ENCODE measurements at regions not wholly inside any gene's neighbourhood (a gene's known extent, or its start where the extent isn't known, plus 50 kb on each side); places are given as distances from the start of the nearest gene placed in this dataset.

GRCh38 chr20:37590938-37591490, 63.3 kb upstream of the BLCAP start:
- peaks cover 1 to 13% (median 12%) of the 10 kb centered on the region in 3 donors for H3K27me3 ChIP-seq
- H3K36me3 ChIP-seq = no peaks in the 10 kb centered on the region
- no peaks in the 10 kb centered on the region for H3K9me3 ChIP-seq
- ATAC-seq (no peak), DNase-seq (no peak)
- no peaks in the 10 kb centered on the region for H3K4me1 ChIP-seq
- intact Hi-C loops (cut with DNase I; ENCODE audit: low total_unique reads) (no loop called here), in situ Hi-C loops (cut with MboI; ENCODE audit: low sequenced_read_pairs in 4 of 4) (loop anchor here in 1 of 4 donors (25.0 kb wide), 1 partner anchor 596 kb away; no protein-coding TSS in a partner anchor)
- H3K4me3 ChIP-seq = no peak overlapping the region
- TF ChIP-seq CTCF (IDR thresholded peaks at IDR 0.05 in 4 of 5, conservative IDR thresholded peaks at IDR 0.05 in 1 of 5) (no peak), POLR2A (IDR thresholded peaks at IDR 0.05) (no peak)
- H3K27ac ChIP-seq = no peak overlapping the region

GRCh38 chr20:37586078-37586477, 58.4 kb upstream of the BLCAP start:
- intact Hi-C loops (cut with DNase I; ENCODE audit: low total_unique reads) = no loop called here
- Histone ChIP-seq H3K27me3 (peaks cover 4 to 9% (median 4%) of the 10 kb centered on the region in 3 donors), H3K27ac (no peak overlapping the region), H3K9me3 (no peaks in the 10 kb centered on the region), H3K36me3 (no peaks in the 10 kb centered on the region), H3K4me1 (no peaks in the 10 kb centered on the region), H3K4me3 (no peak overlapping the region)
- no peak for ATAC-seq
- TF ChIP-seq CTCF (IDR thresholded peaks at IDR 0.05 in 4 of 5, conservative IDR thresholded peaks at IDR 0.05 in 1 of 5) (no peak), POLR2A (IDR thresholded peaks at IDR 0.05) (no peak)
- DNase-seq = no peak
- in situ Hi-C loops (cut with MboI; ENCODE audit: low sequenced_read_pairs in 4 of 4) = loop anchor here in 1 of 4 donors (25.0 kb wide), 1 partner anchor 601 kb away; no protein-coding TSS in a partner anchor

- H3K27ac ChIP-seq = no peak overlapping the region
- H3K27me3 ChIP-seq = peaks cover 4 to 9% (median 4%) of the 10 kb centered on the region in 3 donors
- H3K4me1 ChIP-seq = no peaks in the 10 kb centered on the region
- no peak overlapping the region for H3K4me3 ChIP-seq
- no peaks in the 10 kb centered on the region for H3K9me3 ChIP-seq
- ATAC-seq (no peak), DNase-seq (no peak)
- intact Hi-C loops (cut with DNase I; ENCODE audit: low total_unique reads) (no loop called here), in situ Hi-C loops (cut with MboI; ENCODE audit: low sequenced_read_pairs in 4 of 4) (loop anchor here in 1 of 4 donors (25.0 kb wide), 1 partner anchor 603 kb away; no protein-coding TSS in a partner anchor)
- TF ChIP-seq CTCF (IDR thresholded peaks at IDR 0.05 in 4 of 5, conservative IDR thresholded peaks at IDR 0.05 in 1 of 5) = no peak
- TF ChIP-seq POLR2A (IDR thresholded peaks at IDR 0.05) = no peak
- H3K36me3 ChIP-seq = no peaks in the 10 kb centered on the region
Observed at GRCh38 chr20:37584238-37584807, 56.6 kb upstream of the BLCAP start.

GRCh38 chr20:37581246-37581645, 53.6 kb upstream of the BLCAP start:
- intact Hi-C loops (cut with DNase I; ENCODE audit: low total_unique reads) = no loop called here
- TF ChIP-seq POLR2A (IDR thresholded peaks at IDR 0.05) (no peak), CTCF (IDR thresholded peaks at IDR 0.05 in 4 of 5, conservative IDR thresholded peaks at IDR 0.05 in 1 of 5) (no peak)
- in situ Hi-C loops (cut with MboI; ENCODE audit: low sequenced_read_pairs in 4 of 4) = loop anchor here in 1 of 4 donors (25.0 kb wide), 1 partner anchor 606 kb away; no protein-coding TSS in a partner anchor
- Histone ChIP-seq H3K27me3 (peaks cover 0 to 9% (median 4%) of the 10 kb centered on the region in 3 donors), H3K36me3 (no peaks in the 10 kb centered on the region), H3K9me3 (no peaks in the 10 kb centered on the region), H3K27ac (no peak overlapping the region), H3K4me1 (no peaks in the 10 kb centered on the region), H3K4me3 (no peak overlapping the region)
- ATAC-seq = no peak
- DNase-seq = no peak
